GM12891 (cell line): ENCODE measurements at regions not wholly inside any gene's neighbourhood (a gene's known extent, or its start where the extent isn't known, plus 50 kb on each side); places are given as distances from the start of the nearest gene placed in this dataset.

ENCODE experiments used
- DNase-seq: peaks from one replicate; pipeline ENCODE4 v3.0.0; 2011; ENCODE audit warnings: low spot score; ENCODE audit not compliant: insufficient read length
- FAIRE-seq: peaks from 2 replicates; lab custom pipeline; 2011; peaks lifted over from hg19 to GRCh38; lab: Jason Lieb, UNC
- PAX5 ChIP-seq: IDR thresholded peaks from 2 replicates; pipeline ENCODE4 v1.6.1; 2011; ENCODE audit warnings: low read length, moderate library complexity, mild to moderate bottlenecking; ENCODE audit not compliant: insufficient read depth, severe bottlenecking
- POLR2A ChIP-seq: IDR thresholded peaks from 2 replicates; pipeline ENCODE4 v1.6.1; 2011; ENCODE audit warnings: low read depth, low read length, control low read depth
- POLR2AphosphoS5 ChIP-seq: IDR thresholded peaks from 2 replicates; pipeline ENCODE4 v1.6.1; 2011; ENCODE audit warnings: low read depth, low read length, control low read depth
- POU2F2 ChIP-seq: IDR thresholded peaks from 2 replicates; pipeline ENCODE4 v1.6.1; 2011; ENCODE audit warnings: low read depth, mild to moderate bottlenecking, control low read depth, low read length, moderate library complexity
- SPI1 ChIP-seq: IDR thresholded peaks from 2 replicates; pipeline ENCODE4 v1.6.1; 2011; ENCODE audit warnings: low read depth, low read length, control low read depth
- TAF1 ChIP-seq: IDR thresholded peaks from 2 replicates; pipeline ENCODE4 v1.6.1; 2011; ENCODE audit warnings: low read depth, low read length, control low read depth

DNA sequence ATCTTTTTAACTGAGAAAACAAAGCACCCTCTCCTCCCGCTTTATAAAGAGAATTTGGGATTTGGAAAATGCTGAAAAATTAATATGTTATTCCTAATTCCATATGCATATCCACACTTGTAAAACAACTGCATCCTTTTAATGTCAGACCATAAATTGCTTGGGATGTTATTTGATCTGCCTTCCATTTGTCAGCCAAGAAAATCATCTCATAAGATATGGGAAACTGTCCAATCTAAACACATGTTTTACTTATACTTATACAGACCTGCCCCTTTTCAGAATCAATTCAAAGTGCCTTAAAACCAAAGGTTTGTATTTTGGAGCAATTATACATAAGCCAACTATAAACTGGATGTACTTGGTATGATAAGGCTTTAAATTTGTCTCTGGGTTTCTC is 595.5 kb upstream of the PFKP start:
- no peak for TF ChIP-seq POU2F2
- TF ChIP-seq SPI1, result no peak
- TF ChIP-seq PAX5, result no peak
- no peak for TF ChIP-seq POLR2AphosphoS5
- TF ChIP-seq TAF1, result no peak
- no peak for TF ChIP-seq POLR2A
- DNase-seq (no peak), FAIRE-seq (no peak)

DNA sequence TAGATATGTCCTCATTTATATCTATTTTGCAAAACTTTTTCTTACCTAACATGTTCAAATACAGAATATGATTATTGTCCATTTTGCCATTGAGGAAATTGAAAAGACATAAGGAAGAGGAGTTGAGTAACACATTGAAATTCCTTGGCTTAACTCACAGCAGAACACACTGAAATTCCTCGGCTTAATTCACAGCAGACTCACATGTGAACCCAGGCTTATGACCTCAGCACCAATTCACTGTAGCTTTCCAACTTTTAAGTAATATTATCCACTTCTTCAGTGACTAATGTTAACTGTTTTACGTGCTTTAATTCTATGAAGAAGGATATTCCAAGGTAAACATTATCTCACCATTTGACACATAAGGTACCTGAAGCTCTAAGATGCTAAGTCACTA is 597.5 kb upstream of the PFKP start:
- no peak for FAIRE-seq
- no peak for DNase-seq
- TF ChIP-seq PAX5 (no peak), POLR2A (no peak), POU2F2 (no peak), SPI1 (no peak), POLR2AphosphoS5 (no peak), TAF1 (no peak)

DNA sequence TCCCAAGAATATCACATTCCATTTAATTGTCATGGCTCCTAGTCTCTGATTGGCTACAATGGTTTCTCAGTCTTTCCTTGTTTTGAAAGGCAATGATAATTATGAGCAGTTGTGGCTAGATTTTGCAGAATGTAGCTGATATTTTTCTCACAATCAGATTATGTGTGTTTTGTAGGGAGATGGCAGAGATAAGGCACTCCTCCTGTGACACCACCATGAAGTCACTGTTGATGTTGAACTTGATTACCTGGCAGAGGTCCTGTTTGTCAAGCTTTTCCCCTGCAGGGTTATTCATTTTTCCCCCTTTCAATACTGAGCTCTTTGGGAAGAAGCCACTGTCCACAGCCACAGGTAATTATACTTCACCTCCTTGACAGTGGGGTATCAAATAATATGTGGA is 602.9 kb upstream of the PFKP start:
- no peak for DNase-seq
- FAIRE-seq, result no peak
- TF ChIP-seq SPI1, result no peak
- TF ChIP-seq POLR2A, result no peak
- no peak for TF ChIP-seq PAX5
- TF ChIP-seq POLR2AphosphoS5, result no peak
- no peak for TF ChIP-seq POU2F2
- TF ChIP-seq TAF1, result no peak

DNA sequence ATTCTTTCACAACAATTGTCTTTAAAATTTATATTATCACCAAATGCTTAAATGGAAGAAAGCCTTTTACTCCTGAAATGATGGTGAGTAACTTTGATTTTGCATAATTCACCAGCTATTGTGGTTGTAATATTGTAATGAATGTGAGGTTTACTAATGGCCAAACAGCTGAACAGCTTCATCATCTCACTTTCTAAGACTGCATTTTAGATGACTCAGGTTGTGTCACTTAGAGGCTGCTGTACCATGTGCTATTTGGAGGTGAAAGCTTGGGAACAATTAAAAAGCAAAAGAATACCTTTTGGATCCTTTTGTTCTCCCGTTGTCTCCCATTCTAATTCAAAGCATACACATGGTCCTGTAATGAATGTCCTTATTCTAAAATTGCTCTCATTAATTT is 604.0 kb upstream of the PFKP start:
- TF ChIP-seq PAX5 (no peak), POLR2A (no peak), SPI1 (no peak), POLR2AphosphoS5 (no peak), POU2F2 (no peak)
- DNase-seq (no peak), FAIRE-seq (no peak)

DNA sequence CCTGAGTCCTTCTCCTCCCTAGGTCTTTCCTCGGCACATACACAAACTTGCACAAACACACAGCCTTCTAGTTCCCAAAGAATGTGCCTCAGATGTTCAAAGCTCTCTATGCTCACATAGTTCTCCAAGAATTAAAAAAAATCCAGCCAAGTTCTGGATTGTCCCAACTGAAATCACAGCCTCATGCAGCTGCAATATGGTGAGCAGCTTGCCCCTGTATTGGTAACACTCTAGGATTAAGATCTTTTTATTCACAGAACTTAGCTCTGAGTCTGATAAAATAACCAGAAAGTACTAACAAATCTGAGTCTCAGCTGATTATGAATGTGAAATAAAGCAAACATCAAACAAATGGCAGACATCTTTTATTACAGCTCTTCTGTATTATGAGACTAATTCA is 604.8 kb upstream of the PFKP start:
- no peak for FAIRE-seq
- DNase-seq, result no peak
- TF ChIP-seq POLR2A (no peak), SPI1 (no peak), PAX5 (no peak), TAF1 (no peak), POU2F2 (no peak), POLR2AphosphoS5 (no peak)

DNA sequence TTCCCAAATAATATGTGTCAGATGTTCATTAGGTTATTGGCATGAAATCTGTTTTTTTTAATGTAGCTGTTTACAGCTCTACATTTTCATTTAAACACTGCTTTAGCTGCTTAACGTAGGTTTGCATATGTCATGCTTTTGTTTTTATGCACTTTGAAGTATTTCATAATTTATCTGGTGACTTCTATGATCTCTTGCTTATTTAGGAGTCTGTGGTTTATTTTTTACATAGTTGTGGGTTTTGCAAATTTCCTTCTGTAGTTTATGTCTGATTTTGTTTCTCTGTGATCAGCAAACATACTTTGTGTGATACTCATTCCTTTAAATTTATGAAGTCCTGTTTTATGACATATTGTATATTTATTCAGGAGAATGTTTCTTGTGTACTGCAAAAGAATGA is 606.5 kb upstream of the PFKP start:
- TF ChIP-seq TAF1, result no peak
- no peak for TF ChIP-seq SPI1
- no peak for TF ChIP-seq POLR2A
- TF ChIP-seq POLR2AphosphoS5, result no peak
- TF ChIP-seq PAX5, result no peak
- TF ChIP-seq POU2F2, result no peak
- FAIRE-seq, result no peak
- DNase-seq, result no peak

DNA sequence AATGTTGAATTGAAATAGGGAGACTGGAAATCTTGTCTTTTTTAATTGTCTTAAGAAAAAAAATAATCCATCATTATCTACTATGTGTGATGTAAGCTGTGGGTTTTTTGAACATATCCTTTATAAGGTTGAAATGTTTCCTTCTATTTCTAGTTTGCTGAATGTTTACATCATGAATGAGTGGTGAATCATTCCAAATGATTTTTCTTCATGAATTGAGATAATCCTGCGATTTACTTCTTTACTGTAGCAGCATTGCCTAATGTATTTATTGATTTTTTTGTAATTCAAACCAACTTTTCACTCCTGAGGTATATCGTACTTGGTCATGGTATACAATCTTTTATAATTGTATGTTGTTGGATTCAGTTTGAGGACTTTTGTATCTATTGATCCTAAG is 607.6 kb upstream of the PFKP start:
- no peak for DNase-seq
- FAIRE-seq, result no peak
- TF ChIP-seq POLR2AphosphoS5 (no peak), POU2F2 (no peak), TAF1 (no peak), SPI1 (no peak), PAX5 (no peak), POLR2A (no peak)

DNA sequence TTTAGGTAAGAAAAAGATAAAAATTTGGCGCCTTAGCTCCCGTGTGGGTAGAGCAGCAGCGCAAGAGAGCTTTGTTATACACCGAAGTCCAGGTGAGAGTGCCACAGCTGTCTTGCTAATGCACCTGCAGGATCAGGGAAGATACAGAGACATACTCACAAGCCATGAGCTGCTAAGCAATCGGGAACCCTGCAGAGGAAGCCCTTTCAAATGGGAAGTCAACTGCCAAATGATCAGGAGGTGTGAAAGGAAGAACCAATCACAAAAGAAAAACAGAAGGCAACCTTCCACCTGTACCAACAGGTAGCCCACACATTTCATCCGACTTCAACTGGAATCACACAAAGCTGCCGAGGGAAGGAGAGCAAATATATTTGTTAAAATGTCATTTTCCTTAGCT is 610.5 kb upstream of the PFKP start:
- TF ChIP-seq POLR2A, result no peak
- TF ChIP-seq PAX5, result no peak
- TF ChIP-seq POU2F2, result no peak
- TF ChIP-seq TAF1, result no peak
- no peak for TF ChIP-seq SPI1
- TF ChIP-seq POLR2AphosphoS5, result no peak
- FAIRE-seq, result no peak
- DNase-seq, result no peak

DNA sequence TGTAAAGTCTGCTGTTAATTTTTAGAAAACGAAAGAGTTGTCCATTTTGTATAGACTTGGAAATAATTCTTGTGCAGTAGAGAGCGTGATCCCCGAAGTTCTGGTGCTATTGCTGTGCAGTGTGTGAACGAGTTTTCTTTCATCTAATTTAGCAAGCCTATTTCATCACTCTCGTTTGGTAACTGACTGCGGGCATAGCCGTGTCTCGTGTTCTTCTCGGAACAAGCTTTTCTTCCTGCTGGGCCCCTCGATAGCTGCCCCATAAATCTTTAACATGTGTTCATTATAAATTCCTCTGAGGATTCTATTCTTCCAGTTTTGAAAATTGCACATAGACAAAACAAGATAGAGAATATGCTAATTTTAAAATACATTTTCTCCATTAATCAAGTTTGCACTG is 622.0 kb upstream of the PFKP start:
- no peak for TF ChIP-seq PAX5
- TF ChIP-seq POLR2A, result no peak
- TF ChIP-seq POLR2AphosphoS5, result no peak
- no peak for TF ChIP-seq TAF1
- no peak for TF ChIP-seq SPI1
- no peak for TF ChIP-seq POU2F2
- no peak for FAIRE-seq
- DNase-seq, result no peak

DNA sequence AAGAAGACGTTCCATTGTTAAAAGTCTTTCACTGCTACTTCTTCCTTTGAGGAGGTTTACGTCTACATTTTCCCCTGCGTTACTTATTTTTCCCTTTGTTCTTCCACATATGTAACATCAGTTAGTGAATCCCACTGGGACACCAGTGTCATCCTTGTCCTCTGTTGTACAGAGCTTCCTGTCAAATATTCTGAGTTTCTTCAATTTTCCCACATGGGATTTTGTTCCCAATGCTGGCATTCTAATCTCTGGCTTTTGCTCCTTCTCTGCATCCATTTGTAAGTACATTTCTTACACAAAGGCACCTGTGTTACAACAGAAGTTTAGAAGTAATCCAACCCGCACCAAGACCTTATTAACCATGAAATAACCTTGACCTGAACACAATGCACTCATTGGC is 627.4 kb upstream of the PFKP start:
- TF ChIP-seq POU2F2, result no peak
- no peak for TF ChIP-seq PAX5
- no peak for TF ChIP-seq SPI1
- no peak for TF ChIP-seq POLR2AphosphoS5
- no peak for TF ChIP-seq POLR2A
- TF ChIP-seq TAF1, result no peak
- DNase-seq (no peak), FAIRE-seq (no peak)

DNA sequence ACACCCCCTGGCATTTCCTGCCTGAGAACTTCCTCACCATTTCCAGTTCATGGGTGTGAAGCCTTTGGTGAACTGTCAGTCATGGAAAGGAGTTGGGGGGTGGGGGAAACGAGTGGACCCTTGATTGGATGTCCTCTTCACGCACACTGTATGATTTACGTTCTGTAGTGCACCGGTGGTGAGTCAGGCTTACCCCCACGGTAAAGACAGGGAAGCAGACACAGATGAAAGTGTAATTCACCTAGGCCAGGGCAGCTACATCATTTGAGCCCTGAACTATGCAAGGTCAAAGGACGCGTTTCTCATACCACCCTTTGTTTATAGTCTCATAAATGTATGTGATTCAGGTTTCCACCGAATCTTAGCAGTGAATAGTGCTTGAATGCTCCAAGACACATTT is 628.3 kb upstream of the PFKP start:
- no peak for DNase-seq
- FAIRE-seq, result no peak
- no peak for TF ChIP-seq POLR2AphosphoS5
- no peak for TF ChIP-seq POLR2A
- TF ChIP-seq TAF1, result no peak
- TF ChIP-seq SPI1, result no peak
- TF ChIP-seq PAX5, result no peak
- no peak for TF ChIP-seq POU2F2
